HepG2 (cell line): ENCODE measurements at regions not wholly inside any gene's neighbourhood (a gene's known extent, or its start where the extent isn't known, plus 50 kb on each side); places are given as distances from the start of the nearest gene placed in this dataset.

Experiments
- ATAC-seq: fragments of 200-7000 bp; cut with Tn5 transposase; 3 replicates; pipeline ENCODE4 v1.9.1; 2020; ENCODE audit warnings: mild to moderate bottlenecking, moderate library complexity
- BruUV-seq: library from RNA; stranded (reverse); fragments of 400-500 nt; replicated peaks from 2 replicates; lab custom pipeline; 2021; lab: Mats Ljungman, UMichigan
- CTCF ChIA-PET: fragments of 300-600 bp; formaldehyde crosslinking; extraction: SDS; loops from one replicate; lab custom pipeline; 2021; ENCODE audit warnings: low total read pairs, inconsistent platforms, low intra/inter-chr PET ratio; lab: Yijun Ruan, JAX
- POLR2A ChIA-PET: fragments of 350-600 bp; sonication (Branson Sonifier 250); formaldehyde crosslinking; loops from one replicate; lab custom pipeline; 2020; ENCODE audit warnings: antibody characterized with exemption, inconsistent platforms; lab: Yijun Ruan, JAX
- DNase-seq: peaks from one replicate; pipeline ENCODE4 v3.0.0-alpha.2; 2015; ENCODE audit warnings: low spot score
- FAIRE-seq: peaks from 3 replicates; lab custom pipeline; 2011; peaks lifted over from hg19 to GRCh38; lab: Jason Lieb, UNC
- H2AFZ ChIP-seq: one replicate; pipeline ENCODE4 v1.6.1; 2011; ENCODE audit warnings: low read length, inconsistent platforms
- H3K27ac ChIP-seq: fragments of 300-600 bp; 3 replicates; pipeline ENCODE4 v1.8.0; 2011; ENCODE audit warnings: mixed run types, mild to moderate bottlenecking, mixed read lengths, low read length, inconsistent platforms; ENCODE audit not compliant: insufficient read depth; ENCODE audit errors: extremely low read length
- H3K27me3 ChIP-seq, 2 experiments: fragments of 200-600 bp in 1 of 2; 2 replicates in 1 of 2; 3 replicates in 1 of 2; pipeline versions ENCODE4 v1.6.0 to v1.8.0; 2011; ENCODE audit warnings: low read length in 2 of 2, mild to moderate bottlenecking in 2 of 2, moderate library complexity in 2 of 2, inconsistent platforms in 1 of 2; ENCODE audit not compliant: insufficient read depth in 2 of 2, control insufficient read depth in 1 of 2
- H3K36me3 ChIP-seq, 2 experiments: fragments of 200-600 bp in 1 of 2; replicated peaks in 1 of 2; 2 replicates in 1 of 2; 3 replicates in 1 of 2; pipeline versions ENCODE4 v1.5.1 to v1.8.0; 2011; ENCODE audit warnings: low read length in 2 of 2, inconsistent platforms in 1 of 2; ENCODE audit not compliant: insufficient read depth in 2 of 2, control insufficient read depth in 1 of 2
- H3K4me1 ChIP-seq: 2 replicates; pipeline ENCODE4 v1.5.1; 2012; ENCODE audit warnings: low read length, inconsistent platforms; ENCODE audit not compliant: insufficient read depth
- H3K4me2 ChIP-seq: 2 replicates; pipeline ENCODE4 v1.6.0; 2011; ENCODE audit warnings: low read depth, low read length, inconsistent platforms
- H3K4me3 ChIP-seq, 3 experiments: fragments of 200-600 bp in 1 of 3; sonication (generic), shearing (Covaris generic) in 1 of 3; replicated peaks in 1 of 3; 2 replicates each; pipeline ENCODE4 v1.5.1; 2011 to 2016; ENCODE audit warnings: low read length in 3 of 3, inconsistent platforms in 2 of 3, low read depth in 2 of 3, mild to moderate bottlenecking in 2 of 3, control low read depth in 1 of 3, mixed read lengths in 1 of 3; ENCODE audit not compliant: insufficient read depth in 1 of 3
- H3K79me2 ChIP-seq: one replicate; pipeline ENCODE4 v1.6.1; 2011; ENCODE audit warnings: low read length, inconsistent platforms; ENCODE audit not compliant: insufficient read depth
- H3K9ac ChIP-seq: 2 replicates; pipeline ENCODE4 v1.6.0; 2011; ENCODE audit warnings: mild to moderate bottlenecking, low read depth, low read length, inconsistent platforms; ENCODE audit not compliant: insufficient read depth
- H3K9me3 ChIP-seq: 2 replicates; pipeline ENCODE4 v1.5.1; 2012; ENCODE audit warnings: mild to moderate bottlenecking, low read length
- H4K20me1 ChIP-seq: 2 replicates; pipeline ENCODE4 v1.6.0; 2011; ENCODE audit warnings: inconsistent platforms, mild to moderate bottlenecking, low read length, moderate library complexity; ENCODE audit not compliant: insufficient read depth
- HDAC1 ChIP-seq: sonication (generic); formaldehyde crosslinking; IDR thresholded peaks from 2 replicates; pipeline ENCODE4 v1.5.1; 2020; ENCODE audit warnings: mild to moderate bottlenecking, missing genetic modification reagents
- KMT2B ChIP-seq: IDR thresholded peaks from 2 replicates; pipeline ENCODE4 v1.6.1; 2016; ENCODE audit warnings: missing genetic modification reagents, missing compliant biosample characterization
- MAZ ChIP-seq, 2 experiments: sonication (generic) in 1 of 2; formaldehyde crosslinking in 1 of 2; IDR thresholded peaks; 2 replicates each; pipeline versions ENCODE4 v1.5.0 to v1.6.1; 2012 to 2020; ENCODE audit warnings: low read depth in 2 of 2, mild to moderate bottlenecking in 2 of 2, borderline replicate concordance in 1 of 2, improper control_type of control experiment in 1 of 2, low read length in 1 of 2, missing genetic modification reagents in 1 of 2, moderate library complexity in 1 of 2
- MYNN ChIP-seq: sonication (generic); formaldehyde crosslinking; IDR thresholded peaks from 2 replicates; pipeline ENCODE4 v1.4.0; 2020; ENCODE audit warnings: mild to moderate bottlenecking, low read depth, missing genetic modification reagents
- SRSF1 ChIP-seq: fragments of 200-400 bp; formaldehyde crosslinking; optimal IDR thresholded peaks from 2 replicates; pipeline ENCODE3; 2017; ENCODE audit warnings: mild to moderate bottlenecking, low read depth, low read length, moderate library complexity
- ZNF17 ChIP-seq: sonication (generic); formaldehyde crosslinking; IDR thresholded peaks from 2 replicates; pipeline ENCODE4 v1.5.0; 2020; ENCODE audit warnings: mild to moderate bottlenecking, missing genetic modification reagents
- ZNF263 ChIP-seq: sonication (generic); formaldehyde crosslinking; IDR thresholded peaks from 2 replicates; pipeline ENCODE4 v1.4.0; 2020; ENCODE audit warnings: missing genetic modification reagents
- ZNF564 ChIP-seq: sonication (generic); formaldehyde crosslinking; IDR thresholded peaks from 2 replicates; pipeline ENCODE4 v1.8.1; 2023; ENCODE audit warnings: mild to moderate bottlenecking, missing genetic modification reagents
- ZNF761 ChIP-seq: sonication (generic); formaldehyde crosslinking; conservative IDR thresholded peaks from 2 replicates; pipeline ENCODE4 v1.4.0; 2020; ENCODE audit warnings: mild to moderate bottlenecking, missing genetic modification reagents
- WGBS: methylation state at CpG from one replicate; pipeline ENCODE4 v1.1.6; 2017; ENCODE audit warnings: low lambda C conversion rate; 5-methylcytosine and 5-hydroxymethylcytosine counted together
- in situ Hi-C: cut with HindIII; loops from 2 replicates; pipeline ENCODE4 v1.10.0; 2017; ENCODE audit warnings: low pct_unique_long_range_greater_than_20kb; ENCODE audit not compliant: extremely low pct_ligation_motif_present
- intact Hi-C: fragments of 100-400 bp; cut with micrococcal nuclease; formaldehyde crosslinking; loops from one replicate; pipeline ENCODE4 v1.10.0; 2022; ENCODE audit not compliant: unreplicated experiment
- TF ChIP-seq, protein P1 (sequence below): IDR thresholded peaks from 2 replicates; pipeline ENCODE4 v1.4.0; 2020; ENCODE audit warnings: mild to moderate bottlenecking, missing genetic modification reagents
- TF ChIP-seq, protein P2 (sequence below): sonication (generic); formaldehyde crosslinking; IDR thresholded peaks from 2 replicates; pipeline ENCODE4 v1.4.0; 2020; ENCODE audit warnings: missing genetic modification reagents, borderline replicate concordance
- TF ChIP-seq, protein P3 (sequence below): IDR thresholded peaks from 2 replicates; pipeline ENCODE4 v1.6.1; 2018; ENCODE audit warnings: missing genetic modification reagents

DNA sequence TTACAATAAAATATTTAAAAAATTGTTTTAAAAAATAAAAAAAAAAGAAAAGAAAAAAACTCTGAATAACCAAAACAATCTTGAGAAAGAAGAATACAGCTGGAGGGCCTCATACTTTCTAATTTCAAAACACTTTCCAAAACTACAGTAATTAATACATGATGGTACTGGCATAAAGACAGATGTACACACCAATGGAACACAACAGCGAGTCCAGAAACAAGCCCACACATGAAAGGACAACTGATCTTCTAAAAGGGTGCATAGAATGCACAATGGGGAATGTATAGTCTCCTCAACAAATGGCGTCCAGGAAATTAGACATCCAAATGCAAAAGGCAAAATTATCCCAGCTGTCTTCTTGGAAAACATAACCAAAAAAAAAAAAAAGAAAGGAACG is 99.6 kb downstream of the LURAP1L start:
- TF ChIP-seq, protein P1, sequence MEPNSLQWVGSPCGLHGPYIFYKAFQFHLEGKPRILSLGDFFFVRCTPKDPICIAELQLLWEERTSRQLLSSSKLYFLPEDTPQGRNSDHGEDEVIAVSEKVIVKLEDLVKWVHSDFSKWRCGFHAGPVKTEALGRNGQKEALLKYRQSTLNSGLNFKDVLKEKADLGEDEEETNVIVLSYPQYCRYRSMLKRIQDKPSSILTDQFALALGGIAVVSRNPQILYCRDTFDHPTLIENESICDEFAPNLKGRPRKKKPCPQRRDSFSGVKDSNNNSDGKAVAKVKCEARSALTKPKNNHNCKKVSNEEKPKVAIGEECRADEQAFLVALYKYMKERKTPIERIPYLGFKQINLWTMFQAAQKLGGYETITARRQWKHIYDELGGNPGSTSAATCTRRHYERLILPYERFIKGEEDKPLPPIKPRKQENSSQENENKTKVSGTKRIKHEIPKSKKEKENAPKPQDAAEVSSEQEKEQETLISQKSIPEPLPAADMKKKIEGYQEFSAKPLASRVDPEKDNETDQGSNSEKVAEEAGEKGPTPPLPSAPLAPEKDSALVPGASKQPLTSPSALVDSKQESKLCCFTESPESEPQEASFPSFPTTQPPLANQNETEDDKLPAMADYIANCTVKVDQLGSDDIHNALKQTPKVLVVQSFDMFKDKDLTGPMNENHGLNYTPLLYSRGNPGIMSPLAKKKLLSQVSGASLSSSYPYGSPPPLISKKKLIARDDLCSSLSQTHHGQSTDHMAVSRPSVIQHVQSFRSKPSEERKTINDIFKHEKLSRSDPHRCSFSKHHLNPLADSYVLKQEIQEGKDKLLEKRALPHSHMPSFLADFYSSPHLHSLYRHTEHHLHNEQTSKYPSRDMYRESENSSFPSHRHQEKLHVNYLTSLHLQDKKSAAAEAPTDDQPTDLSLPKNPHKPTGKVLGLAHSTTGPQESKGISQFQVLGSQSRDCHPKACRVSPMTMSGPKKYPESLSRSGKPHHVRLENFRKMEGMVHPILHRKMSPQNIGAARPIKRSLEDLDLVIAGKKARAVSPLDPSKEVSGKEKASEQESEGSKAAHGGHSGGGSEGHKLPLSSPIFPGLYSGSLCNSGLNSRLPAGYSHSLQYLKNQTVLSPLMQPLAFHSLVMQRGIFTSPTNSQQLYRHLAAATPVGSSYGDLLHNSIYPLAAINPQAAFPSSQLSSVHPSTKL (CRISPR knock-in tag) = no peak
- no peak for TF ChIP-seq SRSF1
- no peak for TF ChIP-seq ZNF761 (CRISPR knock-in tag)
- no peak overlapping the region for H3K9ac ChIP-seq
- H3K4me3 ChIP-seq = no peak overlapping the region
- WGBS = 0% methylated on average over 3 of the region's 3 CpGs
- no peak overlapping the region for H3K27ac ChIP-seq
- in situ Hi-C loops (no loop called here), intact Hi-C loops (no loop called here)
- H2AFZ ChIP-seq = no peak overlapping the region
- CTCF ChIA-PET = no interaction called here
- no peaks in the 10 kb centered on the region for H3K36me3 ChIP-seq
- BruUV-seq = no TSS peak
- no peak for DNase-seq
- peaks cover 11% of the 10 kb centered on the region for H3K4me1 ChIP-seq
- no peaks in the 10 kb centered on the region for H4K20me1 ChIP-seq
- no peaks in the 10 kb centered on the region for H3K9me3 ChIP-seq
- H3K79me2 ChIP-seq = no peaks in the 10 kb centered on the region
- H3K27me3 ChIP-seq = no peaks in the 10 kb centered on the region
- no peak for FAIRE-seq
- POLR2A ChIA-PET = no interaction called here
- H3K4me2 ChIP-seq = no peak overlapping the region
- no peak for ATAC-seq

DNA sequence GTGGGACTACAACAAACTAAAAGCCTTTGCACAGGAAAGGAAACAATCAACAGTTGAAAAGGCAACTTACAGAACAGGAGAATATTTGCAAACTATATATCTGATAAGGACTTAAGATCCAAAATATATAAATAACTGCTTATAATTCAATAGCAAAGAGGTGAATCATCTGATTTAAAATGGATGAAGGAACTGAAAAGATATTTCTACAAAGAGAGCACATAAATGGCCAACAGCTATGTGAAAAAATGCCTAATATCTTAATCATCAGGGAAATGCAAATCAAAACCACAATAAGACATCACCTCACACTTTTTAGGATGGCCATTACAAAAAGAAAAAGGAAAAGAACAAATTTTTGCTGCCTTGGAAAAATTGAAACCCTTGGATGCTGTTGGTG is 100.4 kb downstream of the LURAP1L start:
- DNase-seq = no peak
- H3K4me2 ChIP-seq = no peak overlapping the region
- in situ Hi-C loops = no loop called here
- TF ChIP-seq ZNF263 (CRISPR knock-in tag) (no peak), MAZ (IDR thresholded peaks at IDR 0.05; ENCODE audit: borderline replicate concordance, low read depth, low read length) (no peak), MAZ (CRISPR knock-in tag; IDR thresholded peaks at IDR 0.05; ENCODE audit: low read depth) (no peak), ZNF17 (CRISPR knock-in tag) (no peak), KMT2B (CRISPR knock-in tag) (no peak), MYNN (CRISPR knock-in tag) (no peak), HDAC1 (no peak), ZNF564 (CRISPR knock-in tag) (no peak)
- TF ChIP-seq, protein P2, sequence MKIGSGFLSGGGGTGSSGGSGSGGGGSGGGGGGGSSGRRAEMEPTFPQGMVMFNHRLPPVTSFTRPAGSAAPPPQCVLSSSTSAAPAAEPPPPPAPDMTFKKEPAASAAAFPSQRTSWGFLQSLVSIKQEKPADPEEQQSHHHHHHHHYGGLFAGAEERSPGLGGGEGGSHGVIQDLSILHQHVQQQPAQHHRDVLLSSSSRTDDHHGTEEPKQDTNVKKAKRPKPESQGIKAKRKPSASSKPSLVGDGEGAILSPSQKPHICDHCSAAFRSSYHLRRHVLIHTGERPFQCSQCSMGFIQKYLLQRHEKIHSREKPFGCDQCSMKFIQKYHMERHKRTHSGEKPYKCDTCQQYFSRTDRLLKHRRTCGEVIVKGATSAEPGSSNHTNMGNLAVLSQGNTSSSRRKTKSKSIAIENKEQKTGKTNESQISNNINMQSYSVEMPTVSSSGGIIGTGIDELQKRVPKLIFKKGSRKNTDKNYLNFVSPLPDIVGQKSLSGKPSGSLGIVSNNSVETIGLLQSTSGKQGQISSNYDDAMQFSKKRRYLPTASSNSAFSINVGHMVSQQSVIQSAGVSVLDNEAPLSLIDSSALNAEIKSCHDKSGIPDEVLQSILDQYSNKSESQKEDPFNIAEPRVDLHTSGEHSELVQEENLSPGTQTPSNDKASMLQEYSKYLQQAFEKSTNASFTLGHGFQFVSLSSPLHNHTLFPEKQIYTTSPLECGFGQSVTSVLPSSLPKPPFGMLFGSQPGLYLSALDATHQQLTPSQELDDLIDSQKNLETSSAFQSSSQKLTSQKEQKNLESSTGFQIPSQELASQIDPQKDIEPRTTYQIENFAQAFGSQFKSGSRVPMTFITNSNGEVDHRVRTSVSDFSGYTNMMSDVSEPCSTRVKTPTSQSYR (CRISPR knock-in tag) = no peak
- TF ChIP-seq, protein P3, sequence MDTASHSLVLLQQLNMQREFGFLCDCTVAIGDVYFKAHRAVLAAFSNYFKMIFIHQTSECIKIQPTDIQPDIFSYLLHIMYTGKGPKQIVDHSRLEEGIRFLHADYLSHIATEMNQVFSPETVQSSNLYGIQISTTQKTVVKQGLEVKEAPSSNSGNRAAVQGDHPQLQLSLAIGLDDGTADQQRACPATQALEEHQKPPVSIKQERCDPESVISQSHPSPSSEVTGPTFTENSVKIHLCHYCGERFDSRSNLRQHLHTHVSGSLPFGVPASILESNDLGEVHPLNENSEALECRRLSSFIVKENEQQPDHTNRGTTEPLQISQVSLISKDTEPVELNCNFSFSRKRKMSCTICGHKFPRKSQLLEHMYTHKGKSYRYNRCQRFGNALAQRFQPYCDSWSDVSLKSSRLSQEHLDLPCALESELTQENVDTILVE (CRISPR knock-in tag) = no peak

More for the DNA sequence above, 100.4 kb downstream of the LURAP1L start:
- BruUV-seq = no TSS peak
- Histone ChIP-seq H4K20me1 (no peaks in the 10 kb centered on the region), H3K79me2 (no peaks in the 10 kb centered on the region), H3K9ac (no peak overlapping the region), H3K9me3 (no peaks in the 10 kb centered on the region), H3K36me3 (no peaks in the 10 kb centered on the region), H2AFZ (no peak overlapping the region), H3K4me3 (no peak overlapping the region), H3K4me1 (peaks cover 11% of the 10 kb centered on the region), H3K27ac (no peak overlapping the region), H3K27me3 (no peaks in the 10 kb centered on the region)
- ATAC-seq = no peak
- FAIRE-seq = no peak
- CTCF ChIA-PET = no interaction called here
- intact Hi-C loops = no loop called here
- POLR2A ChIA-PET = no interaction called here
